ENCODE measurements at regions not wholly inside any gene's neighbourhood (a gene's known extent, or its start where the extent isn't known, plus 50 kb on each side); places are given as distances from the start of the nearest gene placed in this dataset.
"Not testable (repeated sequence)": the region's sequence is repeated elsewhere in the genome, so short reads cannot be mapped to it uniquely, and the experiment has no call there.

DNA sequence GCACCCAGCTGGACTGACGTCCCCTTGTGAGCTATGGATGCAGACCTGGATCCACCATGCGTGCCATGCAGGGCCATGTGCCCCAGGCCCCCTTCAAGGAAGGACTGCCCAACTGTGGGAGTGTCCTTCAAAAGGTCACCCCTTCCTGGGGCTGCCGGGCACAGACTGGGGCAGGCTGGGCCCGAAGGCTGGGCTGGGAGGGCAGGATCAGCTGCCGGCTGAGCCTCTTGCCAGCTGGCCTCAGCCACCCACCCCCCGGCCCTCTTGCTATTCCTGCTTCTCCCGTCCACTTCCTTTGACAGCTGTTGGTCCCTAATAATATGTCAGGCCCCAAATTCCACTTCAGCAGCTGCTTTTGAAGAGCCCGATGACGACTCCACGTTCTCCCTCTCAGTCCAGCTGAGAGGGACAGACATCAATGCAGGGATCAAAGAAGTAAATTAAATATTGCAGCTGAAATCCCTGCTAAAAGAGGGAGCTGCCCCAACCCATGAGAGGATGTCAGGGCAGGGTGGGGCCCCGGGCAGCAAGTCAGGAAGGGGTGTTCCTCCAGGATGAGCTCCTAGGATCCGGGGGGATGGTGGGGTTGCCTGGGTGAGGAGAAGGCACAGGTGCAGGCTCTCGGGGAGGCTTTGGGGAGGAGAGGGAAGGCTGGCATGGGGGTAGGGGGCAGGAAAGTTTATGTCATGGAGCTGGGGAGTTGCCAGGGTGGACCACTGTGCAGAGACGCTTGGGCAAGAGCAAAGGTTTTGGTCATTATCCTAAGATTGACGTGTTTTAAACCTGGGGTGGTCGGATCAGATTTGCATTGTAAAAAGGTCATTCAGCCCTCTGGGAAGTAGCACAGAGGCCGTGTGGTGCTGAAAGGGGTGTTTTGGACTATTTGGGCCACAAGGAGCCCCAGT, 185.0 kb downstream of the ANKRD60 start:
- no peak for DNase-seq (ENCODE audit: low spot score)

DNA sequence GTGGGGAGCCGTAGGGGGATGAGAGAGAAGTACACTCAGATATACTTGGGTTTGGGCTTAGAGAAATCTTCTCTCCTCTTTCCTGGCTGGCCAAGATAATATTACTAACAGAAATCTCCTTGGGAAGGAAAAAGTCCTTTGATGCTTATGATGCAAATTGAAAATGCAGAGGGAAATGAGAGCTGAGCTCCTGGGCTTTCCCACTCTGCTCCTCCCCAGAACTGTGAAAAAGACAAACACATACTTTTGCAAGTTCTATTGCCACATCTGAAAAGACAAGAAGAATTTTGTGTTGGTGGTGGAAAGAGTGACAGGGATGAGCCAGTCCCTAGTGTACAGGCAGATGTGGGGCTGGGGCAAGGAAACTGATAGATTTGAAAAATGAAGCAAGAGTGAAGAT, 185.9 kb downstream of the ANKRD60 start:
- DNase-seq (ENCODE audit: low spot score): no peak

DNA sequence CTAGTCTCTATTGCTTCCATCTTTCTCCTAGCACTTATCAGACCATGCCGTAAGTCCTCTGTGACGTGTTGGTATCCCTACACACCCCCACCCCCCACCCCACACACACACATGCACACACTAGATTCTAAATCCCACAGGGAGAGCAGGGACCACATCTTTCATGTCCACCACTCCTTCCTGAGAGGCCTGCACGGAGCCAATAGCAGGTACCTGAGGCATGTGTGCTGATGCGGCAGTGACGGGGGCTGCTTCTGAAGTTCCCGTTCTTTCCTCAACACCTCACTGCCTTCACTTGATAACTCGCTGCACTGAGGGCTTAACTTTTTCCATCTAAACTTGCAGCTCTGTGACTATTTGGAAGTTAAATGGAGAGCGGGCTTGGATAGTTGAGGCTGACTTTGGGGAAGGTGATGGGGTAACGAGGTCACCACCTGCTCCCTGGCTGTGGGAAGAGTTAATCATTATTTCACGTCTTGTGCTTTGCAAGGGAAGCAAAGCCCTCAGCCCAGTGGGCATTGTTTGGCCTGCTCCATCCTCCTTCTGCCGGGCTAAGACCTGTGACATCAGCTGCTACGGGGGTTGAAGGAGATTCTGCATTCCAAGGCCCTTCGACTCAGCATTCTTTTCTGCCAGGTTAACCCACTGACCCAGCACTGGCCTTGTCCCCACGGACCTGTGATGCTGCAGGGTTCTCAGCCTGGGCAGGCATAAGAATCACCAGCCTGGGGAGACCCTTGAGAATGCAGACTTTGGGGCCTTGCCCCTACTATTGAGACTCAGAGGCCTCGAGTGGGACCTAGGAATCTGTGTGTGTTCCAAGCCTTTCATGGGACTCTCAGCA, 187.8 kb downstream of the ANKRD60 start:
- DNase-seq (ENCODE audit: low spot score): no peak

DNA sequence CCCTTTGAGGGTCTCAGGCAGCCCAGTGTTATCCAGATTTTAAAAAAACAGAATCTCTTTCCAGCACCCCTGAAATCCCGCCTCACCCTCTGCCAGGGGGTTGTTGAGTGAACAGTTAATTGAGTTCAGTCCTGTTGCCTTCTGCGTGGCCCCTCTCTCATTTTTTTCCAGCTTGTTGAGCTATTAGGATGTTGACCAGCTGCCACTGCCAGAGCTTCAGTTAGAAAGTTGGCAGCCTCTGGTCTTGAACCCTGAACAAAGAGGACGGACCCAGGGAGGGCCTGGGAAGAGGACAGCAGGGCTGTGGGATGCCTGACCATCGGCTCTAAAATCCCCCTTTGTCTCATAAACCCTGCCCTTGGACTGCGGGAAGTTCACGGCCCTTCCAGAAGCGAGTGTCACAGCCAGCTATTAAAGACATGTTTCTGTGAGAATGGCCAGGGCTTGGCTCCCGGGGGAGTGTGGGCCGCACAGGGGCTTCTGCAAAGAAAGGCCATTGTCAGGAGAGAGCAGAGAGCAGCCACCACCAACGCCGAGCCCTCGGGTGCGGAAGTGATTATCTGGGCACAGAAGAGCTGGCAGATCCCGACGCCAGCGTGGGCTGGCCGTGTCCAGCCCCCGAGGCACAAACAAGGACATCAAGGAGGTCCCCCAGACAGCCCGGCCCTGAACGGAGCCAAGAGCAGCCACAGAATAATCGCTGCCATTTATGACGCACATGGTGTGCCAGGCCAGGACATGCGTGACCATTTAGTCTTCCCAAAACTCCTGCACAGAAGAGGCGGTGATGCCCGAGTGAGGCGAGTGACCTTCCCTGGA, 189.0 kb downstream of the ANKRD60 start:
- no peak for DNase-seq (ENCODE audit: low spot score)

DNA sequence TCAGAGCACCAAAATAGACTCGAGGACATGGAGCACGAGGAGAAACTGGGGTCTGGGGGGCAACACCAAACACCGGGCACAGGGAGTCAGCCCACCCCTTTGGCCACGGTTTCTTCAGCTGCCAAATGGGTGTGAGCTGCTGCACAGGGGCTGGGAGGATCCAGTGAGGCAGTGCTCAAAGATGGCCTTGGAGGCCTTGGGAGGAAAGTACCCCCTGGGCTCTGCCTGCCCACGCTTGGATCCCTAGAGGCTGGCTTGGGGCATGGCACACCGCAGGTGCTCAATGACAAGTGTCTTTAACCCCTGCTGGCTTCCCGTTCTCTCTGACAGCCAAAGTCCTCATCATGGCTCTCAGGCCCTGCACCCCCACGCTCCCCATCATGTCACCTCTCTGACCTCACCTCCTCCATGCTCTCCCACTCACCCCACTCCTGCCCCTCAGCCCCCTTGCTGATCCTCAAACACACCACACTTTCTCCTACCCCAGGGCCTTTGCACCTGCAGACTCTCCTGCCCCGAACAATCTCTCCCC, 190.3 kb downstream of the ANKRD60 start:
- DNase-seq (ENCODE audit: low spot score): no peak

DNA sequence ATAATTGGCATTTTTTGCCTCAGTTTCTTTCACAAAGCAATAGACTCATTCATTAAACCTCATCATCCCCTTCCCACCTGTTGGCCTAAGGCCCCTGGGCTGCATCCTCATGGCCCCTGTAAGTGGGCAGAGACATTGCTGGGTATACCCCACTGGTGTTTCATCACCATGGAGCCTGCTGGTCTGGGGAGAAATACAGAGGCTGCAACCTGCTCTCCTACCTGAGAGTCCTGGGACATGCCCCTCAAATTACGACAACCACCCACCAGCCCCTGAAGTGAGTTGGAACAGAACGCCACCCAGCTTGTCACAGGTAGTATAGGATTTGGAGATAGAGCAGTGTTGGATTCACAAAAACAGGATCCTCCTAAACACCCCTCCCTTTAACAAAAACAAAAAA, 190.8 kb downstream of the ANKRD60 start:
- no peak for DNase-seq (ENCODE audit: low spot score)

DNA sequence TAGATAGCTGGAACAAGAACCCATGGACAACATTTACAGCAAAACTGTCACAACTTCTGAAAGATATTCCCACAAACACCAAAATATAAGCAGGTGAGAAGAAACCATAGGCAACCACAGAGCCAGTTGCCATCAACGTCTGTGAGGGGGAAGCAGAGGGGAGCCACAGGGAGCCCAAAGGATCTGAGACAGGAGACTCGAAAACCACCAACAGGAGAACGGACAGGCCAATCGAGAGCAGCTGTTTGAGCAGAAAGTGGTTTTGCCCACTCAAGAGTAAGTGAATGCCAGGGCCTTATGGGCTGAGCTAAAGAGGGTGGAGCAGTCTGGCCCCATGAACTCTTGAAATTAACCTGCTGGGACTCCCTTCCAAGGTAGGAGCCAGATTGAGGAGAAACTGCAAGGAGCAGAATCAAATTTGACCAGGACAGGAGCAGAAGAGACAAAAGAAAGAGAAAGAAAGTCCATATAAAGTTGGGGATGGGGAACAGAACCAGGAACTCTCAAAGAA, 195.4 kb downstream of the ANKRD60 start:
- no peak for DNase-seq (ENCODE audit: low spot score)

DNA sequence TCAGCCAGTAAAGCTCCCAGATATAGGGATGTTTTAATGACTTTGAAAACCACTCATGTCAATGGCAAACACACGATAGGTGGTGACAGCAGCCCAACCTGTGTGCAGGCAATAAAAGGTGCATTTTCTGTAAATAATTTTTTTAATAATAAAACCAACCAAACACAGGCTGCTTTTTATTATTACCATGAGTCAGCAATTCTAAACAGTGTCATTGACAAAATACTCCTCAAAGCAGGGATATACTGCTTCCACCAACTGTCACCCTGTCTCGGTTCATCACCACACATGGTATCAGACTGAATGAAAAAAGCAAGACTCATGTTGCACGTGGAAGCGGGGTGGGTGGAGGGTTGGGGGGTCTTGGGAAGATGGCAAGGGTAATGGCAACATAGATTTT, 195.9 kb downstream of the ANKRD60 start:
- no peak for DNase-seq (ENCODE audit: low spot score)

DNA sequence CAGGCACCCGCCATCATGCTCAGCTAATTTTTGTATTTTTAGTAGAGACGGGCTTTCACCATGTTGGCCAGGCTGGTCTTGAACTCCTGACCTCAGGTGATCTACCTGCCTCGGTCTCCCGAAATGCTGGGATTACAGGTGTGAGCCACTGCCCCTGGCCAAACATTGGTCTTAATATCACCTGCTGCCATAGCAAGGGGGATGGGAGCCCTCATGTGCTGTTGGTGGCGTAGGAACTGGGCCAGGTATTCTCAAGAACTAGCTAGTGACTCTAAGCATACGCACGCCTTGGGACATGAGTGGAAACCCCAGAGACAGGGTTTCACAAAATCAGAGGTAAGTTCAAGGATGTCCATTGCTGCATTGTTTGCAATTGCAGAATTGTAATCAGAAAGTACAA, 197.1 kb downstream of the ANKRD60 start:
- DNase-seq (ENCODE audit: low spot score): not testable (repeated sequence)

DNA sequence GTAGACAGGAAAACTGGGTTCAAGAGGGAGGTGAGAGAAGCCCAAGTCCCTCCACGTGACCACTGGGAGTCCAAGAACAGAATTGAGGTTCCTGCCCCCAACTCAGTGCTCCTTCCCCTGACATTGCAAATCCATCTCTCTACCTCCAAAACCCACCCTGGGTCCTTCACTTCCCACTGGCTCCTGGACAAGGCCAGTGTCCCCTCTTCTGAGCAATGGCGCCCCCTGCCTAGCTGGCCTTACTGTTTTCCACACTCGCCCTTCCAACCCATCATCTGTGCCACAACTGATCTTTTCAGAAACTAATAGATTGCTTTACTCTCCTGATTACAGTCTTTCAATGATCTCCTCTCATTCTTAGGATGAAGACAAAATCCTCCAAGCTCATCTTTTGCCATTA, 200.3 kb downstream of the ANKRD60 start:
- DNase-seq (ENCODE audit: low spot score): no peak

DNA sequence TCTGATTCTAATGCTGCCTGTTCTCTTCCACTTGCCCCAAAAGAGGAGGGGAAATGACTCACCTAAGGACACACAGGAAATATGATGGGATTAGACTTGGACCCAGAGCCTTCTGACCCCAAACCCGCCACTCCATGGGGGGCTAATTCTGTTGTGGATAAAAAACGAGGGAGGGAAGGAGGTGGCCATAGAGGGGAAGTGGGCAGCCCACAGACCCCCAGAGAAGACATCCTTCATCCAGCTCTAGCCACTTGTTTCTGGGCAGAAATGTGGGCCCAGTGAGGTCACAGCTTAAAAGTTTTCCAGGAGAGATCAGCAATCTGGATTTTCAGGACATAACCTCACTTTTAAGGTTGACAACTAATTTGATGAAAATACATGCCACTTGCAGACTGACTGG, 202.1 kb downstream of the ANKRD60 start:
- no peak for DNase-seq (ENCODE audit: low spot score)

DNA sequence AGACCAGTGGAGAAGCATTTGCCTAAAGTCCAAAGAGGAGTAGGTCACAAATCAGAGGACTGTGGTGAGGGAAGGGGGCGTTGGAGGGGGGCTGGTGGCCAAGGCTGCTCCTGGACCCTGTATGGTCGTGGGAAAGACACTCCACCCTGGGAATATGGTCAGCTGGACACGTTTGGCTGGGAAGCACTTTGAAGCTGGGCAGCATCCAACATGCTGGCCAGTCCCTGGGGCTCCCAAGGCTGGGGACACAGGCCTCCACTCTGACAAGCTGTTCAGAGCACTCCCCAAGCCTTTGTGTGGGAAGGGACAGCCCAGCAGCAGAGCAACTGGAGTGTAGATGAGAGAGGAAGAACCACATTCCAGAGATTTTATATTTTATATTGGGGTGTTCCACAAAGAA, 203.2 kb downstream of the ANKRD60 start:
- DNase-seq (ENCODE audit: low spot score): no peak

DNA sequence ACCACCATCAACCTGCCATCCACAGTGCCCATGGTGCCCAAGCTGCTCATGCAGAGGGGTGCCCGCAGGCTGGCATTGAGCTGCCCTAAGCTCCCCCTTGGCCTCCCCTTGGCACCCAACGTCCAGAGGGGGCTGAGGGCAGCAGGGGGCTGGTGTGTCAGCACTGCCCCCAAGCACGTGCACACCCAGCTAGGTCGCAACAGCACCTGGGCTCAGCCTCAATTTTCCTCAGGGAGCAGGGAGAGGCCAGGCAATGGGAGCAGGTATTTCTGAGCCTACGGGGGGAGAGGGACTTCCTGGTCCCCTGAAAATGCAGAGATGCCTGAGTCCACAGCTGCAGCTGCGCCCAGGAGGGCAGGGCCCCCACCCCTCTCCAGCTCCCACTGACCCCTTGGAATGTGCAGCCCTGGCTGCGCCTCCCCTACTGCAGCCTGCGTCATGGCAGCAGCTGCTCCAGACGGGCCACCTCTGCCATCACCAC, 204.2 kb downstream of the ANKRD60 start:
- DNase-seq (ENCODE audit: low spot score): no peak

DNA sequence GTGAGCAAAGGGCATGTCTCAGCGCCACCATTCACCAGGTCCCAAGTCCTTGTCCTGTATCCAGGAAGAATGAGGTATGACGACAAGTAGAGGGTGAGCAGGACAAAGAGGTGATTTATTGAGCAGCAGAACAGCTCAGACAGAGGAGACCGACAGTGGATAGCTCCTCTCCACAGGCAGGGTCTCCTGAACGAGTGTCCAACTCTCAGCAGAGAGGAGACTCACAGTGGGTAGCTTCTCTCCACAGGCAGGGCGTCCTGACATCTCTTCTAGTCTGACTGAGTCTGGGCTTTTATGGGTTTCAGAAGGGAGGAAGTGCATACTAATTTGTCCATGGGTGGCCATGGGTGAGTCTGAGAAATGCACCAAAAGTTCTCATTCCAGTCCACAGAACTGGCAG, 204.7 kb downstream of the ANKRD60 start:
- no peak for DNase-seq (ENCODE audit: low spot score)

DNA sequence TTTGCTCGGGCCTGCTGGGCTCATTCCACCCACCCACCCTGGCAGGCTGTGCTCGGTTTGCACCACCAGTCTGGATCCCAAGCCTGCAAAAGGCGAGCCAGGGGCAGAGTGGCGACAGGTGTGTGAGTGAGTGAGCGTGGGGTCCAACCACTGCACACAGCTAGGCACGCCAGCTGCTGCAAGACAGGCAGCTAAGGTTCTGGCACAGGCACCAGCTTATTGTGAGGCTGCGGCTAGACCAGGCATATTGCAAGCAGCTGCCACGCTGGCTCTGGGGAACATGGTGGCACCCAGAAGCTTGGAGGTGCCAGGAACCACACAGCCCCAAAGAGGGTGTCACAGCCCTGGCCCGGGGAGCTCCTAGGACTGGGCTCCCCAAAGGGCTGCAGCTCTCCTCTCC, 205.1 kb downstream of the ANKRD60 start:
- DNase-seq (ENCODE audit: low spot score): no peak

DNA sequence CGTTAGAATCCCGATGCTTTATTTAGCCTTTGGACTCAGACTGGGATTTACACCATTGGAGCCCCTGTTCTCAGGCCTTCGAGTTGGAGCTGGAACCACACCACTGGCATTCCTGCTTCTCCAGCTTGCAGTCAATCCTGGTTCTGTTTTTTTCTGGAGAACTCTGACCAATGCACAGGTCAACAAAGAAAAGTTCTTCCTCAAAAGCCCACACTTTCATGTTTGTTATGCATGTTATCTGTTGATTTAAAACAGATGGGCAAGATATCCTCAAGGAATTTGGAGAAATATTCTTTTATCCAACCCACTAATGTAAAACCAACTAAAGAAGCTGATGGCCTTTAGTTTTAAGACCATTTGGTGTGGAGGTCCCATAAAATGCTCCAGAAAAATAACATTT, 205.7 kb downstream of the ANKRD60 start:
- no peak for DNase-seq (ENCODE audit: low spot score)

DNA sequence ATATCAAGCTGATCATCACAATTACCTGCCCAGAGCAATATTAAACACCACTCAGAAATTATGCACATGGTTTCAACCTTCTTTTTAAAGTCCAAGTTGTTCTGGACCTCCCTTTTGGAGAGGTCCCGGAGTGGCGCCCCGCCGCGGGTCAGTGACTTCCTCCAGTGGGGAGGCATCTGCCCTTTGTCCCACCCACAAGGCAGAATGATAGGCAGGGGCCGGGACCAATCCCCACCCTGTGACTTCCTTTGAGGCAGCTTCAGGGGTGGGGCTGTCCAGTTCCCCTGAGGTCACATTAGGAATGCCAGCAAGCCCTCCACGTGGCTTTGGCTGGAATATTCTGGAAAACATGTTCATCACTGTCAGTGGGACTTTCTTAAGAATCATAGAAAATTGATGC, 207.0 kb downstream of the ANKRD60 start:
- peak; percentile 26 for DNase-seq (ENCODE audit: low spot score)

DNA sequence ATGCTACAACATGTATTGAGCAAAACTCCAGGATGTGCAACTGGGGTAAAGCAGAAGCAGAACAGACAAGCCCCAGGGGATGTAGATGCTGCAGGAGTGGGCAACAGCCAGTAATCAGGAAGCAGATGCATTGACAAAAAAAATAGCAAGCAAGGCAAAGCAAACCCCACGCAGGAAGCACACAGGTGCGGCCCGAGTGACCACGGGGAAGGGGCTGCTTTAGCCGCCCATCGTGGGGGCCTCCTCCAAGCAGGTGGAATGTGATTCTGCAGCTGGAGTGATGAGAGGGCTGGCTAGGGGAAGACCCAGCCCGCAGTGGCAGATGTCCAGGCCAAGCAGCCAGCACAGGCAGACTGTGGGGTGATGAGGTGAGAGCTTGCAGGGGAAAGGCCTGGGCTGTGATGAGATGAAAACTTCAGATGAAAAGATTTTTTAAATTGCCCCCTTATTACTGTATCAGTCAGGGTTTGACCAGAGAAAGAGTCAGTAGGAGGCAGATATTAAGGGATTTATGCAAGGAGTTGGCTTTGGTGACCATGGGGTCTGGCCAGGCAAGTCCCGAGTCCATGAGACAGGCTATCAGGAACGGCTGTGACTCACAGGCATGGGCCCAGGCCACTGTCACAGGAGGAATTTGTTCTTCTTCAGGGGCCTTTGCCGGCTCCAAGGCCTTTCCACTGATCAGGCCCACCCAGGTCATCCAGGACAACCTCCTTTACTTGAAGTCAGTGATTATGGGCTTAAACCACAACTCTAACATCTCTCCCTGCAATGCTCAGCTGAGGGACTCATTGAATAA, 207.6 kb downstream of the ANKRD60 start:
- DNase-seq (ENCODE audit: low spot score): no peak

DNA sequence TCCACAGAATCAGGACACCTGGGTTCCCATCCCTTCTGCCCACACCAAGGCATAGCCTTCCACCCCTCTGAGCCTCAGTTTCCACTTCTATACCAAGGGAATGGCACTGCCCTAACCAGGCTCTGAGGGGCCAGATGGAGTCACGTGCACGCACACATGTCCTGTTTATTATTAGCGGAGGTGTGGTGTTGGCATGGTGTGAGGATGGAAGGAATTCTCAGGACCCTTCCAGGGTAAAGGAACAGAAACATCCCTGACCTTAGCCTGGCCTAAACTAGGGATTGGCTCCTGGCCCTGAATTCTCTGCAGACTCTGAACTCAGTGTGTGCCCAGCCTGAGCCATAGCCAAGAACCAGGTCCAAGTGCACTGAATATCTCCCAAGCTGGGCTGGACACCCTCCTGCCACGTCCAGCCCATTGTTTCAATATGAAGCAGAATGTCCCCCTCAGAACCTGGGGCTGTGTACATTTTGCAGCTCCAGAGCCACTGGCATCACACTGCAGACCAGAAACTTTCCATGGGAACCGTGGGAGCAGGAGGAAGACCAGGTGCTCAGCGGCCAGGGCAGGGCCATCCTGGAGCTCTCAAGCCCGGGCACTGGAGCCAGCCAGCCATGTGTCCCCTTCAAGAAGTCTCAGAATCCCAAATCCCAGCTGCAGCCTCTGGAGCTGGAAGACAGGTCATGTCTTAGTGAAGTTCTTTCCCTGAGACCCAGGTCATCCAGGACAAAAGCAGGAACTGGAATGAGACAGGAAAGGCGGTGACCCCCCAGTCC, 208.4 kb downstream of the ANKRD60 start:
- DNase-seq (ENCODE audit: low spot score): no peak
